Left renal cortex interstitium (tissue), 4 donors: ENCODE measurements at regions not wholly inside any gene's neighbourhood (a gene's known extent, or its start where the extent isn't known, plus 50 kb on each side); places are given as distances from the start of the nearest gene placed in this dataset.
A peak's percentile ranks its signal among the peaks of the same experiment; 100 is the strongest.

Source experiments
- DNase-seq, 4 donors: peaks; one replicate each; pipeline ENCODE4 v3.0.0-alpha.2; 2013; ENCODE audit warnings: low read depth in 4 of 4, low spot score in 2 of 4, missing footprints in 1 of 4

- no peak for DNase-seq
Observed at GRCh38 chr4:173793937-173794510, 264.0 kb upstream of the HAND2 start.

GRCh38 chr4:173782660-173783059 lies 252.6 kb upstream of the HAND2 start:
- no peak for DNase-seq

GRCh38 chr4:173777921-173778320 lies 247.9 kb upstream of the HAND2 start:
- DNase-seq = no peak

GRCh38 chr4:173777421-173777820 lies 247.4 kb upstream of the HAND2 start:
- DNase-seq = no peak

- DNase-seq = no peak
Observed at GRCh38 chr4:173769568-173769967, 239.5 kb upstream of the HAND2 start.

GRCh38 chr4:173767650-173768049 lies 237.6 kb upstream of the HAND2 start:
- no peak for DNase-seq

GRCh38 chr4:173766171-173766600 lies 236.2 kb upstream of the HAND2 start:
- peak in 3 of 4 donors; percentile 7 to 28 (median 11) for DNase-seq

GRCh38 chr4:173765751-173766150 lies 235.7 kb upstream of the HAND2 start:
- no peak for DNase-seq

- DNase-seq = no peak
Observed at GRCh38 chr4:173763389-173763788, 233.4 kb upstream of the HAND2 start.

- no peak for DNase-seq
Observed at GRCh38 chr4:173761938-173762337, 231.9 kb upstream of the HAND2 start.

- DNase-seq = no peak
Observed at GRCh38 chr4:173761236-173761635, 231.2 kb upstream of the HAND2 start.

- DNase-seq = no peak
Observed at GRCh38 chr4:173758132-173758531, 228.1 kb upstream of the HAND2 start.

- no peak for DNase-seq
Observed at GRCh38 chr4:173753408-173753807, 223.4 kb upstream of the HAND2 start.

- no peak for DNase-seq
Observed at GRCh38 chr4:173752610-173753230, 222.7 kb upstream of the HAND2 start.

GRCh38 chr4:173748353-173748752 lies 218.3 kb upstream of the HAND2 start:
- no peak for DNase-seq

GRCh38 chr4:173747537-173748257 lies 217.7 kb upstream of the HAND2 start:
- no peak for DNase-seq

GRCh38 chr4:173746424-173746823 lies 216.4 kb upstream of the HAND2 start:
- DNase-seq = no peak

- no peak for DNase-seq
Observed at GRCh38 chr4:173745765-173746164, 215.7 kb upstream of the HAND2 start.

- no peak for DNase-seq
Observed at GRCh38 chr4:173736840-173737239, 206.8 kb upstream of the HAND2 start.

- no peak for DNase-seq
Observed at GRCh38 chr4:173735585-173735984, 205.6 kb upstream of the HAND2 start.

GRCh38 chr4:173735049-173735448 lies 205.0 kb upstream of the HAND2 start:
- DNase-seq = no peak

- DNase-seq = no peak
Observed at GRCh38 chr4:173731257-173731656, 201.2 kb upstream of the HAND2 start.
